NCI-H510A treated with DMSO at 0.1 percent for 48 hours (cell line): ENCODE measurements at regions not wholly inside any gene's neighbourhood (a gene's known extent, or its start where the extent isn't known, plus 50 kb on each side); places are given as distances from the start of the nearest gene placed in this dataset.

Source experiments
- DNase-seq: peaks from one replicate; lab custom pipeline; 2025; lab: John Stamatoyannopoulos, UW

GRCh38 chr15:88403351-88403791 lies 63.8 kb downstream of the MRPL46 start:
- DNase-seq: no peak

- no peak for DNase-seq
Observed at GRCh38 chr15:88401996-88402656, 65.1 kb downstream of the MRPL46 start.

- DNase-seq: no peak
Observed at GRCh38 chr15:88401251-88401995, 65.8 kb downstream of the MRPL46 start.

GRCh38 chr15:88400591-88401250 lies 66.5 kb downstream of the MRPL46 start:
- DNase-seq: no peak

- no peak for DNase-seq
Observed at GRCh38 chr15:88400084-88400483, 67.1 kb downstream of the MRPL46 start.

- DNase-seq: no peak
Observed at GRCh38 chr15:88399021-88399685, 68.0 kb downstream of the MRPL46 start.

- DNase-seq: no peak
Observed at GRCh38 chr15:88398011-88398410, 69.2 kb downstream of the MRPL46 start.

GRCh38 chr15:88397506-88397905 lies 69.7 kb downstream of the MRPL46 start:
- no peak for DNase-seq

GRCh38 chr15:88395872-88396781 lies 71.1 kb downstream of the MRPL46 start:
- DNase-seq: no peak

- DNase-seq: no peak
Observed at GRCh38 chr15:88395241-88395640, 71.9 kb downstream of the MRPL46 start.

- no peak for DNase-seq
Observed at GRCh38 chr15:88394553-88395145, 72.5 kb downstream of the MRPL46 start.

GRCh38 chr15:88393719-88394519 lies 73.3 kb downstream of the MRPL46 start:
- DNase-seq: no peak

- DNase-seq: no peak
Observed at GRCh38 chr15:88391700-88392099, 75.5 kb downstream of the MRPL46 start.

- no peak for DNase-seq
Observed at GRCh38 chr15:88391006-88391405, 76.2 kb downstream of the MRPL46 start.

GRCh38 chr15:88390164-88390901 lies 76.9 kb downstream of the MRPL46 start:
- no peak for DNase-seq

- DNase-seq: no peak
Observed at GRCh38 chr15:88389120-88389519, 78.1 kb downstream of the MRPL46 start.

GRCh38 chr15:88388686-88389085 lies 78.5 kb downstream of the MRPL46 start:
- no peak for DNase-seq

GRCh38 chr15:88385078-88385700 lies 82.0 kb downstream of the MRPL46 start:
- DNase-seq: no peak

- no peak for DNase-seq
Observed at GRCh38 chr15:88383354-88383753, 83.8 kb downstream of the MRPL46 start.
